H9 (cell line): ENCODE measurements at regions not wholly inside any gene's neighbourhood (a gene's known extent, or its start where the extent isn't known, plus 50 kb on each side); places are given as distances from the start of the nearest gene placed in this dataset.

Source experiments
- DNase-seq: peaks from one replicate; pipeline ENCODE4 v3.0.0-alpha.2; 2017
- H2AFZ ChIP-seq: one replicate; pipeline ENCODE4 v1.6.1; 2013; ENCODE audit warnings: mild to moderate bottlenecking, low read length, control low read depth, moderate library complexity
- H2AK5ac ChIP-seq: 2 replicates; pipeline ENCODE4 v1.6.1; 2013; ENCODE audit warnings: low read length, control low read depth, mixed read lengths; ENCODE audit not compliant: insufficient read length
- H2BK120ac ChIP-seq: one replicate; pipeline ENCODE4 v1.6.1; 2013; ENCODE audit warnings: low read depth, mild to moderate bottlenecking, low read length, control low read depth, inconsistent platforms; ENCODE audit not compliant: poor library complexity, severe bottlenecking
- H2BK12ac ChIP-seq: 2 replicates; pipeline ENCODE4 v1.6.1; 2013; ENCODE audit warnings: low read length, control low read depth, mixed read lengths, low read depth; ENCODE audit not compliant: insufficient read length
- H2BK15ac ChIP-seq: 2 replicates; pipeline ENCODE4 v1.6.1; 2013; ENCODE audit warnings: low read depth, low read length, control low read depth
- H2BK20ac ChIP-seq: one replicate; pipeline ENCODE4 v1.6.1; 2013; ENCODE audit warnings: low read depth, mild to moderate bottlenecking, low read length, control low read depth, inconsistent platforms; ENCODE audit not compliant: poor library complexity, severe bottlenecking
- H2BK5ac ChIP-seq: 2 replicates; pipeline ENCODE4 v1.6.1; 2013; ENCODE audit warnings: low read length, control low read depth, mixed read lengths; ENCODE audit not compliant: insufficient read length
- H3K14ac ChIP-seq: 2 replicates; pipeline ENCODE4 v1.6.1; 2013; ENCODE audit warnings: low read length, control low read depth; ENCODE audit not compliant: insufficient read depth
- H3K18ac ChIP-seq: 2 replicates; pipeline ENCODE4 v1.6.1; 2013; ENCODE audit warnings: low read depth, mild to moderate bottlenecking, mixed read lengths, low read length, control low read depth; ENCODE audit not compliant: insufficient read length
- H3K23ac ChIP-seq: 2 replicates; pipeline ENCODE4 v1.6.1; 2013; ENCODE audit warnings: low read length, control low read depth, mixed read lengths, low read depth; ENCODE audit not compliant: insufficient read length
- H3K23me2 ChIP-seq: 2 replicates; pipeline ENCODE4 v1.6.1; 2013; ENCODE audit warnings: low read depth, mild to moderate bottlenecking, mixed read lengths, low read length, control low read depth; ENCODE audit not compliant: insufficient read length, poor library complexity, severe bottlenecking
- H3K27ac ChIP-seq: 2 replicates; pipeline ENCODE4 v1.5.1; 2013; ENCODE audit warnings: low read length, control low read depth, mixed read lengths, low read depth; ENCODE audit not compliant: insufficient read length
- H3K27me3 ChIP-seq: 2 replicates; pipeline ENCODE4 v1.6.1; 2013; ENCODE audit warnings: low read length, control low read depth, inconsistent platforms; ENCODE audit not compliant: insufficient read depth
- H3K4ac ChIP-seq: 2 replicates; pipeline ENCODE4 v1.6.1; 2013; ENCODE audit warnings: low read depth, mild to moderate bottlenecking, control low read depth, inconsistent platforms, low read length, moderate library complexity
- H3K4me1 ChIP-seq: 2 replicates; pipeline ENCODE4 v1.6.1; 2013; ENCODE audit warnings: low read length, control low read depth, inconsistent platforms; ENCODE audit not compliant: insufficient read depth
- H3K4me2 ChIP-seq: 2 replicates; pipeline ENCODE4 v1.6.1; 2013; ENCODE audit warnings: low read length, control low read depth, mixed read lengths; ENCODE audit not compliant: insufficient read length, insufficient read depth
- H3K56ac ChIP-seq: 2 replicates; pipeline ENCODE4 v1.6.1; 2013; ENCODE audit warnings: low read depth, mild to moderate bottlenecking, mixed read lengths, low read length, control low read depth; ENCODE audit not compliant: insufficient read length
- H3K79me1 ChIP-seq: 2 replicates; pipeline ENCODE4 v1.6.1; 2013; ENCODE audit warnings: low read depth, mild to moderate bottlenecking, moderate library complexity, low read length, control low read depth, inconsistent platforms; ENCODE audit not compliant: insufficient read depth, poor library complexity, severe bottlenecking
- H3K79me2 ChIP-seq: 2 replicates; pipeline ENCODE4 v1.6.1; 2013; ENCODE audit warnings: low read length, control low read depth, inconsistent platforms; ENCODE audit not compliant: insufficient read depth
- H3K9ac ChIP-seq: 2 replicates; pipeline ENCODE4 v1.6.1; 2013; ENCODE audit warnings: low read length, control low read depth, mixed read lengths; ENCODE audit not compliant: insufficient read length; ENCODE audit errors: extremely low read depth
- H3K9me3 ChIP-seq: one replicate; pipeline ENCODE4 v1.6.1; 2013; ENCODE audit warnings: low read depth, low read length, inconsistent platforms; ENCODE audit not compliant: control insufficient read depth
- H3T11ph ChIP-seq: one replicate; pipeline ENCODE4 v1.6.1; 2013; ENCODE audit warnings: mild to moderate bottlenecking, low read length, control low read depth, inconsistent platforms
- H4K20me1 ChIP-seq: one replicate; pipeline ENCODE4 v1.6.1; 2013; ENCODE audit not compliant: control insufficient read depth, insufficient read length, insufficient read depth
- H4K5ac ChIP-seq: 2 replicates; pipeline ENCODE4 v1.6.1; 2013; ENCODE audit warnings: low read depth, mild to moderate bottlenecking, mixed read lengths, low read length, control low read depth; ENCODE audit not compliant: insufficient read length
- H4K8ac ChIP-seq: replicated peaks from 2 replicates; pipeline ENCODE4 v1.6.1; 2013; ENCODE audit warnings: low read length, control low read depth, mixed read lengths, low read depth; ENCODE audit not compliant: insufficient read length
- H4K91ac ChIP-seq: 2 replicates; pipeline ENCODE4 v1.6.1; 2013; ENCODE audit warnings: low read depth, mild to moderate bottlenecking, moderate library complexity, mixed read lengths, low read length, control low read depth; ENCODE audit not compliant: insufficient read length
- H3K27ac Mint-ChIP-seq, 3 experiments: 2 replicates in 2 of 3; 3 replicates in 1 of 3; pipeline ENCODE4 v1.8.0; 2020 to 2021; ENCODE audit warnings: mixed read lengths in 3 of 3, mild to moderate bottlenecking in 1 of 3, moderate library complexity in 1 of 3
- H3K27me3 Mint-ChIP-seq: 2 replicates; pipeline ENCODE4 v1.8.0; 2021; ENCODE audit warnings: low read depth, mild to moderate bottlenecking, moderate library complexity, mixed read lengths
- H3K36me3 Mint-ChIP-seq, 3 experiments: 2 replicates in 2 of 3; 3 replicates in 1 of 3; pipeline ENCODE4 v1.8.0; 2020 to 2021; ENCODE audit warnings: low read depth in 3 of 3, mixed read lengths in 3 of 3; ENCODE audit not compliant: insufficient read depth in 1 of 3
- H3K4me1 Mint-ChIP-seq, 2 experiments: 2 replicates each; pipeline ENCODE4 v1.8.0; 2020; ENCODE audit warnings: mixed read lengths in 2 of 2
- H3K4me3 Mint-ChIP-seq, 2 experiments: 2 replicates in 1 of 2; 3 replicates in 1 of 2; pipeline ENCODE4 v1.8.0; 2020 to 2021; ENCODE audit warnings: mild to moderate bottlenecking in 2 of 2, mixed read lengths in 2 of 2, moderate library complexity in 1 of 2
- H3K9me3 Mint-ChIP-seq, 2 experiments: 2 replicates in 1 of 2; 3 replicates in 1 of 2; pipeline ENCODE4 v1.8.0; 2020; ENCODE audit warnings: mild to moderate bottlenecking in 2 of 2, mixed read lengths in 2 of 2, moderate library complexity in 1 of 2
- WGBS: extraction: QIAGEN DNeasy Blood & Tissue Kit; methylation state at CpG from one replicate; pipeline ENCODE4 v1.1.7; 2013; ENCODE audit warnings: missing lambda C conversion rate, low lambda C conversion rate, mixed read lengths; ENCODE audit not compliant: insufficient read length; ENCODE audit errors: extremely low coverage; 5-methylcytosine and 5-hydroxymethylcytosine counted together
- TF ChIP-seq, protein P1 (sequence below): fragments of 200-600 bp; sonication (generic); conservative IDR thresholded peaks from 3 replicates; pipeline ENCODE4 v1.8.0; 2021; ENCODE audit warnings: antibody characterized with exemption, mild to moderate bottlenecking

GRCh38 chr18:985212-985661 is 80.6 kb downstream of the ADCYAP1 start:
- H3K4me3 Mint-ChIP-seq = peak overlapping the region; percentile 13 to 16; a peak in 3 of 5 replicates

More at GRCh38 chr18:985212-985661, 80.6 kb downstream of the ADCYAP1 start:
- Histone ChIP-seq H3K56ac (no peak overlapping the region), H3K4me1 (no peaks in the 10 kb centered on the region; the same call in 1 of the 2 replicates), H3K18ac (no peak overlapping the region), H3K14ac (no peak overlapping the region), H2BK5ac (no peak overlapping the region), H3K9ac (no peak overlapping the region), H3K27ac (no peak overlapping the region), H3K79me2 (no peaks in the 10 kb centered on the region; the same call in 1 of the 2 replicates), H2AK5ac (no peak overlapping the region), H2BK15ac (no peak overlapping the region), H2BK12ac (no peak overlapping the region), H3K9me3 (no peaks in the 10 kb centered on the region), H3T11ph (no peak overlapping the region), H3K23ac (no peak overlapping the region), H3K23me2 (peaks cover 3% of the 10 kb centered on the region), H3K27me3 (no peaks in the 10 kb centered on the region), H4K5ac (no peak overlapping the region), H3K4ac (no peak overlapping the region), H4K20me1 (no peaks in the 10 kb centered on the region), H4K91ac (no peak overlapping the region), H3K4me2 (peak overlapping the region; percentile 53), H2AFZ (no peak overlapping the region), H2BK120ac (no peak overlapping the region), H4K8ac (no peak overlapping the region), H2BK20ac (no peak overlapping the region), H3K79me1 (no peaks in the 10 kb centered on the region)
- Mint-ChIP-seq H3K36me3 (peaks cover 0 to 2% (median 0%) of the 10 kb centered on the region in 3 experiments; a peak in 2 of 7 replicates), H3K9me3 (no peaks in the 10 kb centered on the region; a peak in 1 of 5 replicates), H3K27me3 (no peaks in the 10 kb centered on the region), H3K27ac (peak overlapping the region in 2 of 3 experiments; percentile 6 to 86; a peak in 4 of 7 replicates), H3K4me1 (peaks cover 2 to 15% of the 10 kb centered on the region in 2 experiments; a peak in 2 of 4 replicates)
- peak; percentile 36 for DNase-seq
- no CpG with 5 or more reads among the region's 6 CpGs for WGBS
- TF ChIP-seq, protein P1, sequence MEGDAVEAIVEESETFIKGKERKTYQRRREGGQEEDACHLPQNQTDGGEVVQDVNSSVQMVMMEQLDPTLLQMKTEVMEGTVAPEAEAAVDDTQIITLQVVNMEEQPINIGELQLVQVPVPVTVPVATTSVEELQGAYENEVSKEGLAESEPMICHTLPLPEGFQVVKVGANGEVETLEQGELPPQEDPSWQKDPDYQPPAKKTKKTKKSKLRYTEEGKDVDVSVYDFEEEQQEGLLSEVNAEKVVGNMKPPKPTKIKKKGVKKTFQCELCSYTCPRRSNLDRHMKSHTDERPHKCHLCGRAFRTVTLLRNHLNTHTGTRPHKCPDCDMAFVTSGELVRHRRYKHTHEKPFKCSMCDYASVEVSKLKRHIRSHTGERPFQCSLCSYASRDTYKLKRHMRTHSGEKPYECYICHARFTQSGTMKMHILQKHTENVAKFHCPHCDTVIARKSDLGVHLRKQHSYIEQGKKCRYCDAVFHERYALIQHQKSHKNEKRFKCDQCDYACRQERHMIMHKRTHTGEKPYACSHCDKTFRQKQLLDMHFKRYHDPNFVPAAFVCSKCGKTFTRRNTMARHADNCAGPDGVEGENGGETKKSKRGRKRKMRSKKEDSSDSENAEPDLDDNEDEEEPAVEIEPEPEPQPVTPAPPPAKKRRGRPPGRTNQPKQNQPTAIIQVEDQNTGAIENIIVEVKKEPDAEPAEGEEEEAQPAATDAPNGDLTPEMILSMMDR = no peak
